ENCODE measurements at regions not wholly inside any gene's neighbourhood (a gene's known extent, or its start where the extent isn't known, plus 50 kb on each side); places are given as distances from the start of the nearest gene placed in this dataset.
"Not testable (repeated sequence)": the region's sequence is repeated elsewhere in the genome, so short reads cannot be mapped to it uniquely, and the experiment has no call there.

DNA sequence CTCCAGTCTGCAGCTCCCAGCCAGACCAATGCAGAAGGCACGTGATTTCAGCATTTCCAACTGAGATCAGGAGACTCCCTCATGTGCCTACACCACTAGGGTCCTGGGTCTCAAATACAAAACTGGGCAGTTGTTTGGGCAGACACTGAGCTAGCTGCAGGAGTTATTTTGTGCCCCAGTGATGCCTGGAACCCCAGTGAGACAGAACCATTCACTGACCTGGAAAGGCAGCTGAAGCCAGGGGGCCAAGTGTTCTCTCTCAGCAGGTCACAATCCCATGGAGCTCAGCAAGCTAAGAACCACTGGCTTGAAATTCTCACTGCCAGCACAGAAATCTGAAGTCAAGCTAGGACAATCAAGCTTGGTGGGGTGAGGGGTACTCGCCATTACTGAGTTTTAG is 111.7 kb upstream of the TNFSF4 start:
- TF ChIP-seq, protein P1, sequence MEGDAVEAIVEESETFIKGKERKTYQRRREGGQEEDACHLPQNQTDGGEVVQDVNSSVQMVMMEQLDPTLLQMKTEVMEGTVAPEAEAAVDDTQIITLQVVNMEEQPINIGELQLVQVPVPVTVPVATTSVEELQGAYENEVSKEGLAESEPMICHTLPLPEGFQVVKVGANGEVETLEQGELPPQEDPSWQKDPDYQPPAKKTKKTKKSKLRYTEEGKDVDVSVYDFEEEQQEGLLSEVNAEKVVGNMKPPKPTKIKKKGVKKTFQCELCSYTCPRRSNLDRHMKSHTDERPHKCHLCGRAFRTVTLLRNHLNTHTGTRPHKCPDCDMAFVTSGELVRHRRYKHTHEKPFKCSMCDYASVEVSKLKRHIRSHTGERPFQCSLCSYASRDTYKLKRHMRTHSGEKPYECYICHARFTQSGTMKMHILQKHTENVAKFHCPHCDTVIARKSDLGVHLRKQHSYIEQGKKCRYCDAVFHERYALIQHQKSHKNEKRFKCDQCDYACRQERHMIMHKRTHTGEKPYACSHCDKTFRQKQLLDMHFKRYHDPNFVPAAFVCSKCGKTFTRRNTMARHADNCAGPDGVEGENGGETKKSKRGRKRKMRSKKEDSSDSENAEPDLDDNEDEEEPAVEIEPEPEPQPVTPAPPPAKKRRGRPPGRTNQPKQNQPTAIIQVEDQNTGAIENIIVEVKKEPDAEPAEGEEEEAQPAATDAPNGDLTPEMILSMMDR (IDR thresholded peaks at IDR 0.05): no peak
- Mint-ChIP-seq H3K36me3 (ENCODE audit: unreplicated experiment) (no peaks in the 10 kb centered on the region), H3K27ac (ENCODE audit: unreplicated experiment) (no peak overlapping the region), H3K4me3 (ENCODE audit: unreplicated experiment) (no peak overlapping the region), H3K4me1 (ENCODE audit: unreplicated experiment) (no peaks in the 10 kb centered on the region), H3K27me3 (ENCODE audit: unreplicated experiment) (peaks cover 11% of the 10 kb centered on the region), H3K9me3 (ENCODE audit: unreplicated experiment) (peaks cover 4% of the 10 kb centered on the region)
- DNase-seq (ENCODE audit: extremely low spot score, unreplicated experiment): no peak

DNA sequence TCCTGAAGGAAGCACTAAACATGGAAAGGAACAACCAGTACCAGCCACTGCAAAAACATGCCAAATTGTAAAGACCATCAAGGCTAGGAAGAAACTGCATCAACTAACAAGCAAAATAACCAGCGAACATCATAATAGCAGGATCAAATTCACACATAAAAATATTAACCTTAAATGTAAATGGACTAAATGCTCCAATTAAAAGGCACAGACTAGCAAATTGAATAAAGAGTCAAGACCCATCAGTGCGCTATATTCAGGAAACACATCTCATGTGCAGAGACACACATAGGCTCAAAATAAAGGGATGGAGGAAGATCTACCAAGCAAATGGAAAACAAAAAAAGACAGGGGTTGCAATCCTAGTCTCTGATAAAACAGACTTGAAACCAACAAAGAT is 117.2 kb upstream of the TNFSF4 start:
- not testable (repeated sequence) for DNase-seq (ENCODE audit: extremely low spot score, unreplicated experiment); H3K36me3 Mint-ChIP-seq (ENCODE audit: unreplicated experiment); H3K27me3 Mint-ChIP-seq (ENCODE audit: unreplicated experiment); H3K4me3 Mint-ChIP-seq (ENCODE audit: unreplicated experiment); H3K27ac Mint-ChIP-seq (ENCODE audit: unreplicated experiment); H3K4me1 Mint-ChIP-seq (ENCODE audit: unreplicated experiment); H3K9me3 Mint-ChIP-seq (ENCODE audit: unreplicated experiment)

DNA sequence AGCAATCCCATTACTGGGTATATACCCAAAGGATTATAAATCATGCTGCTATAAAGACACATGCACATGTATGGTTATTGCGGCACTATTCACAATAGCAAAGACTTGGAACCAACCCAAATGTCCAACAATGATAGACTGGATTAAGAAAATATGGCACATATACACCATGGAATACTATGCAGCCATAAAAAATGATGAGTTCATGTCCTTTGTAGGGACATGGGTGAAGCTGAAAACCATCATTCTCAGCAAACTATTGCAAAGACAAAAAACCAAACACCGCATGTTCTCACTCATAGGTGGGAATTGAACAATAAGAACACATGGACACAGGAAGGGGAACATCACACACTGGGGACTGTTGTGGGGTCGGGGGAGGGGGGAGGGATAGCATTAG is 120.9 kb upstream of the TNFSF4 start:
- not testable (repeated sequence) for H3K36me3 Mint-ChIP-seq (ENCODE audit: unreplicated experiment); DNase-seq (ENCODE audit: extremely low spot score, unreplicated experiment); H3K27me3 Mint-ChIP-seq (ENCODE audit: unreplicated experiment); H3K4me3 Mint-ChIP-seq (ENCODE audit: unreplicated experiment); H3K9me3 Mint-ChIP-seq (ENCODE audit: unreplicated experiment); H3K27ac Mint-ChIP-seq (ENCODE audit: unreplicated experiment)
- H3K4me1 Mint-ChIP-seq (ENCODE audit: unreplicated experiment): peaks cover 13% of the 10 kb centered on the region

DNA sequence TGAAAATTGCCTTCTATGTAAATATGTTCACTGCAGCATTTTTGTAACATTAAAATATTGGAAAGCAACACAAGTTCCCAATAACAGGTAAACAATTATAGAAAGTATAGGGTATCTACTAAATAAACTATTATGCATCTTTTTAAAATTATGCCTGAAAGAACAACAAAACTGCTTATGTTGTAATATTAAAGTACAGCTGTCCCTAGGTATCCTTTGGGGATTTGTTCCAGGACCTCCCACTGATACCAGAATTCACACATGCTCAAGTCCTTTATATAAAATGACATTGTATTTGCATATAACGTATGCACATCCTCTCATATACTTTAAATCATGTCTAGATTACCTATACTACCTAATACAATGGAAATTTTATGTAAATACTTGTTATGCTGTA is 121.8 kb upstream of the TNFSF4 start:
- Mint-ChIP-seq H3K4me3 (ENCODE audit: unreplicated experiment) (no peak overlapping the region), H3K27me3 (ENCODE audit: unreplicated experiment) (no peaks in the 10 kb centered on the region), H3K4me1 (ENCODE audit: unreplicated experiment) (peaks cover 13% of the 10 kb centered on the region), H3K36me3 (ENCODE audit: unreplicated experiment) (no peaks in the 10 kb centered on the region), H3K9me3 (ENCODE audit: unreplicated experiment) (peaks cover 4% of the 10 kb centered on the region), H3K27ac (ENCODE audit: unreplicated experiment) (no peak overlapping the region)
- TF ChIP-seq, protein P1 (IDR thresholded peaks at IDR 0.05): no peak
- DNase-seq (ENCODE audit: extremely low spot score, unreplicated experiment): no peak

DNA sequence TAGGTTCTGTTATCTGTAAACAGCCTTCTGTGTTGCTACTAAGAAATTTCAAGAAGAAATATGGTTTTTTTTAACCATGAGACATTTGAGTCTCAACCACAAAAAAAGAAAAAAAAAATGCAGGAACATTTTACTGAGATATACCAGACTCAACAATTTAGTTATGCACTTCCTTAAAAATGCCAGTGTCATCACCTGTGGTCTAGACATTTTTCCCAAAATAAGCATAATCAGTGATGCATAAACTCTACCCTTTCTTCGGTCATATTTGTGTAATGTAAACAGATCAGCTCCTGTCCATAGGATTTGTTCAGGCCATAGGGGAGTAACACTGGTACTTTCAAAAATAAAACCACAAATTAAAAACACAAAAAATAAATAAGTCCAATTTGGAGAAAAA is 122.6 kb upstream of the TNFSF4 start:
- H3K9me3 Mint-ChIP-seq (ENCODE audit: unreplicated experiment): no peaks in the 10 kb centered on the region
- H3K4me3 Mint-ChIP-seq (ENCODE audit: unreplicated experiment): no peak overlapping the region
- H3K36me3 Mint-ChIP-seq (ENCODE audit: unreplicated experiment): no peaks in the 10 kb centered on the region
- DNase-seq (ENCODE audit: extremely low spot score, unreplicated experiment): no peak
- H3K27ac Mint-ChIP-seq (ENCODE audit: unreplicated experiment): no peak overlapping the region
- H3K4me1 Mint-ChIP-seq (ENCODE audit: unreplicated experiment): peaks cover 13% of the 10 kb centered on the region
- TF ChIP-seq, protein P1 (IDR thresholded peaks at IDR 0.05): no peak
- no peaks in the 10 kb centered on the region for H3K27me3 Mint-ChIP-seq (ENCODE audit: unreplicated experiment)

DNA sequence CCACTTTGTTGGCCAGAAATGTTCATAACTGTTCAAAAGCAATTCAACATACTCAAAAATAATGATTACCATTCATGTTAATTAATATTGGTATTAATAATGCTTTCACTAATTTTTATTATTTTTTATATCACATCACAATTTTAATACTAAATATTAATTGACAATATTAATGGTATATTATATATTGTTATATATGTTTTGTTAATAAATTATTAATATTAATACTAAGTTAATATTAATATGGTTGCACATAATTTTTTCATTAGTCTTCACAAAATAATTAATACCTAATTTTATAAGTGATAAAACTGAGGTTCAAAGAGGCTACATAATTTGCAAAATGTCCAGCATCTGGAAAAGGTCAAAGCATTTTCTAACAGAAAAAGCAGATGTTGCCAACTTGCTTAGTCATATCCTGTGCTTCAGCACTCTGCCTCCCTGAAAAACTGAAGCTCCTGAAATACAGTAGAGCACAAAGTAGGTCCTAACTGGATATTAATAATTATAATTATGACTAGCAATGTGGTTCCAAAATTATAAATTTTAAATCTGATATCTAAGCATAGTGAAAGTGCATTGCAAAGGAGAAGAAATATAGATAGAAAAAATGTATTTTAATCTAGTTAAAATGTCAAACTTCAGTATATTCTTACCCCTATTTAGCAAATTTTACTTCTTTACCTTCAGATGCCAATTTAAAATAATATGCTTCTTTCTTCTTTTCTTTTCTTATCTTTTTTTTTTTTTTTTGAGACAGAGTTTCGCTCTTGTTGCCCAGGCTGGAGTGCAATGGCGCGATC is 123.2 kb upstream of the TNFSF4 start:
- no peaks in the 10 kb centered on the region for H3K27me3 Mint-ChIP-seq (ENCODE audit: unreplicated experiment)
- H3K4me1 Mint-ChIP-seq (ENCODE audit: unreplicated experiment): peaks cover 13% of the 10 kb centered on the region
- H3K27ac Mint-ChIP-seq (ENCODE audit: unreplicated experiment): no peak overlapping the region
- H3K4me3 Mint-ChIP-seq (ENCODE audit: unreplicated experiment): no peak overlapping the region
- no peaks in the 10 kb centered on the region for H3K9me3 Mint-ChIP-seq (ENCODE audit: unreplicated experiment)
- no peak for DNase-seq (ENCODE audit: extremely low spot score, unreplicated experiment)
- TF ChIP-seq, protein P1 (IDR thresholded peaks at IDR 0.05): no peak
- no peaks in the 10 kb centered on the region for H3K36me3 Mint-ChIP-seq (ENCODE audit: unreplicated experiment)

DNA sequence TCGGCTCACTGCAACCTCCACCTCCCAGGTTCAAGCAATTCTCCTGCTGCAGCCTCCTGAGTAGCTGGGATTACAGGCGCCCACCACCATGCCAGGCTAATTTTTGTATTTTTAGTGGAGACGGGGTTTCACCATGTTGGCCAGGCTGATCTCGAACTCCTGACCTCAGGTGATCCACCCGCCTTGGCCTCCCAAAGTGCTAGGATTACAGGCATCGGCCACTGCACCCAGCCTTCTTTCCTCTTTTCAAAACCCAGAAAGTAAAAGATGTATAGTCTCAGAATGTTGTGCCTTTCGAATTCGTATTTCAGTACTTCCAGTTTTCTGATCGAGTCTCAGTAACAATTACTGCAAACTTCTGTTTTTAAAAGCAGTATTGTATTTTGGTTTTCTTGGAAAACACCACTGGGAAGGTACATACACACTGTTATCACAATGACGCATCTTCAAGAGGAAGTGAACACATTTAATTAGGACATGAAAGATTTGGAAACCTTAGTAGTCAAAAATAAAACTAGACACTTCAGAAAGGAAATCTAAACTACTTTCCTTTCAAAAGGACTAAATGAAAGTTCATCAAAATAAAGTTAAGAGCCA is 123.9 kb upstream of the TNFSF4 start:
- not testable (repeated sequence) for H3K27me3 Mint-ChIP-seq (ENCODE audit: unreplicated experiment); H3K27ac Mint-ChIP-seq (ENCODE audit: unreplicated experiment); DNase-seq (ENCODE audit: extremely low spot score, unreplicated experiment); H3K9me3 Mint-ChIP-seq (ENCODE audit: unreplicated experiment); H3K4me3 Mint-ChIP-seq (ENCODE audit: unreplicated experiment); H3K36me3 Mint-ChIP-seq (ENCODE audit: unreplicated experiment)
- H3K4me1 Mint-ChIP-seq (ENCODE audit: unreplicated experiment): peaks cover 13% of the 10 kb centered on the region
